ENCODE measurements at regions not wholly inside any gene's neighbourhood (a gene's known extent, or its start where the extent isn't known, plus 50 kb on each side); places are given as distances from the start of the nearest gene placed in this dataset.

GRCh38 chr12:34372003-34372402 is 349.7 kb downstream of the ALG10 start:
- peaks cover 7 to 11% (median 7%) of the 10 kb centered on the region in 3 experiments; a peak in 4 of 7 replicates for H3K36me3 Mint-ChIP-seq (ENCODE audit: insufficient read depth in 1 of 3, low read depth in 3 of 3)

More at GRCh38 chr12:34372003-34372402, 349.7 kb downstream of the ALG10 start:
- no peak overlapping the region for H2BK15ac ChIP-seq (ENCODE audit: low read depth, low read length)
- peaks cover 2% of the 10 kb centered on the region; the same call in 1 of the 2 replicates for H3K27me3 Mint-ChIP-seq (ENCODE audit: low read depth)
- H3K9me3 Mint-ChIP-seq: peaks cover 96 to 100% of the 10 kb centered on the region in 2 experiments
- no peak overlapping the region for H3K27ac Mint-ChIP-seq
- no peak overlapping the region for H2AK5ac ChIP-seq (ENCODE audit: insufficient read length, low read length)
- no peak overlapping the region for H4K91ac ChIP-seq (ENCODE audit: insufficient read length, low read depth, low read length)
- H2BK20ac ChIP-seq (ENCODE audit: low read depth, low read length, poor library complexity, severe bottlenecking): no peak overlapping the region
- no peak for TF ChIP-seq CTCF (conservative IDR thresholded peaks at IDR 0.05)
- H3K23ac ChIP-seq (ENCODE audit: insufficient read length, low read depth, low read length): no peak overlapping the region
- H3T11ph ChIP-seq (ENCODE audit: low read length): no peak overlapping the region
- H3K23me2 ChIP-seq (ENCODE audit: insufficient read length, low read depth, low read length, poor library complexity, severe bottlenecking): no peaks in the 10 kb centered on the region
- H3K14ac ChIP-seq (ENCODE audit: insufficient read depth, low read length): no peak overlapping the region
- no peak overlapping the region for H2AFZ ChIP-seq (ENCODE audit: low read length)
- H3K4me1 Mint-ChIP-seq: no peaks in the 10 kb centered on the region
- DNase-seq: no peak
- no peak overlapping the region for H2BK5ac ChIP-seq (ENCODE audit: insufficient read length, low read length)
- no peaks in the 10 kb centered on the region for H3K4me1 ChIP-seq (ENCODE audit: insufficient read depth, low read length)
- no peak overlapping the region for H2BK120ac ChIP-seq (ENCODE audit: low read depth, low read length, poor library complexity, severe bottlenecking)
- no peaks in the 10 kb centered on the region for H3K79me2 ChIP-seq (ENCODE audit: insufficient read depth, low read length)
- no peak overlapping the region for H3K27ac ChIP-seq (ENCODE audit: insufficient read length, low read depth, low read length)
- peaks cover 89% of the 10 kb centered on the region for H3K9me3 ChIP-seq (ENCODE audit: control insufficient read depth, low read depth, low read length)
- no peak overlapping the region for H3K4ac ChIP-seq (ENCODE audit: low read depth, low read length)
- H3K4me2 ChIP-seq (ENCODE audit: insufficient read depth, insufficient read length, low read length): no peak overlapping the region
- H4K20me1 ChIP-seq (ENCODE audit: control insufficient read depth, insufficient read depth, insufficient read length): no peaks in the 10 kb centered on the region
- H3K4me3 Mint-ChIP-seq: no peak overlapping the region
- no peak overlapping the region for H3K9ac ChIP-seq (ENCODE audit: extremely low read depth, insufficient read length, low read length)
- no peaks in the 10 kb centered on the region for H3K27me3 ChIP-seq (ENCODE audit: insufficient read depth, low read length)
- H3K18ac ChIP-seq (ENCODE audit: insufficient read length, low read depth, low read length): no peak overlapping the region
- no peak overlapping the region for H4K5ac ChIP-seq (ENCODE audit: insufficient read length, low read depth, low read length)
- H4K8ac ChIP-seq (replicated peaks; ENCODE audit: insufficient read length, low read depth, low read length): no peak overlapping the region
- WGBS (ENCODE audit: extremely low coverage, insufficient read length, low lambda C conversion rate): no CpG with 5 or more reads among the region's 21 CpGs
- no peak overlapping the region for H3K56ac ChIP-seq (ENCODE audit: insufficient read length, low read depth, low read length)
- H3K79me1 ChIP-seq (ENCODE audit: insufficient read depth, low read depth, low read length, poor library complexity, severe bottlenecking): no peaks in the 10 kb centered on the region
- no peak overlapping the region for H2BK12ac ChIP-seq (ENCODE audit: insufficient read length, low read depth, low read length)

All from H9 (cell line).